Esophagus squamous epithelium (tissue), 4 donors: ENCODE measurements at regions not wholly inside any gene's neighbourhood (a gene's known extent, or its start where the extent isn't known, plus 50 kb on each side); places are given as distances from the start of the nearest gene placed in this dataset.

Experiments
- POLR2A ChIP-seq, 4 donors: fragments of 450-650 bp; IDR thresholded peaks; one replicate each; pipeline ENCODE4 v1.6.1; 2017; ENCODE audit warnings: antibody characterized with exemption in 4 of 4, mild to moderate bottlenecking in 4 of 4, moderate library complexity in 3 of 4
- TF ChIP-seq, protein P1 (sequence below), 6 experiments: fragments of 450-650 bp in 4 of 6; fragments of 200-600 bp in 2 of 6; sonication (generic) in 2 of 6; IDR thresholded peaks; one replicate each; pipeline ENCODE4 v1.5.1; 2016 to 2019; ENCODE audit warnings: antibody characterized with exemption in 6 of 6, mild to moderate bottlenecking in 4 of 6, moderate library complexity in 4 of 6

DNA sequence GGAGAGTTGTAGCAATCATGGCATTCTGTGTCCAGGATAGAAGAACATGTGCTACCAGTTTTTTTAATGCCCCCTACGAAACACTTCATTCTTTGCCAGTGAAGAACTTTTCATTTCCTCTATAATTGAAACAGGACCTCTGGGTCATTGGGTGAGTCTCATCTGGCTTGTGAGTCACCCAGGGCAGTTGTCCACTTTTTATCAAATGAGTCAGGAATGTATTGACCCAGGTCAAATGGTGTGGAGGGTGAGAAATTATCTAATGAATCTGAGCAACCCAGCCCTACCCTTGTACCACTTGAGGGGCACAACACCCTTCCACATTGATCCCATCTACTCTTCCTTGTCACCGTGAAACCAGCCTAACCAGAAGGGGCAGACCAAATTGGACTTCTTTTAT lies 417.3 kb upstream of the PROX1 start:
- TF ChIP-seq POLR2A (IDR thresholded peaks at IDR 0.05) = no peak
- TF ChIP-seq, protein P1, sequence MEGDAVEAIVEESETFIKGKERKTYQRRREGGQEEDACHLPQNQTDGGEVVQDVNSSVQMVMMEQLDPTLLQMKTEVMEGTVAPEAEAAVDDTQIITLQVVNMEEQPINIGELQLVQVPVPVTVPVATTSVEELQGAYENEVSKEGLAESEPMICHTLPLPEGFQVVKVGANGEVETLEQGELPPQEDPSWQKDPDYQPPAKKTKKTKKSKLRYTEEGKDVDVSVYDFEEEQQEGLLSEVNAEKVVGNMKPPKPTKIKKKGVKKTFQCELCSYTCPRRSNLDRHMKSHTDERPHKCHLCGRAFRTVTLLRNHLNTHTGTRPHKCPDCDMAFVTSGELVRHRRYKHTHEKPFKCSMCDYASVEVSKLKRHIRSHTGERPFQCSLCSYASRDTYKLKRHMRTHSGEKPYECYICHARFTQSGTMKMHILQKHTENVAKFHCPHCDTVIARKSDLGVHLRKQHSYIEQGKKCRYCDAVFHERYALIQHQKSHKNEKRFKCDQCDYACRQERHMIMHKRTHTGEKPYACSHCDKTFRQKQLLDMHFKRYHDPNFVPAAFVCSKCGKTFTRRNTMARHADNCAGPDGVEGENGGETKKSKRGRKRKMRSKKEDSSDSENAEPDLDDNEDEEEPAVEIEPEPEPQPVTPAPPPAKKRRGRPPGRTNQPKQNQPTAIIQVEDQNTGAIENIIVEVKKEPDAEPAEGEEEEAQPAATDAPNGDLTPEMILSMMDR (IDR thresholded peaks at IDR 0.05) = no peak
